Suppressor macrophage treated with lipopolysaccharide for 4 hours (primary cell): ENCODE measurements at regions not wholly inside any gene's neighbourhood (a gene's known extent, or its start where the extent isn't known, plus 50 kb on each side); places are given as distances from the start of the nearest gene placed in this dataset.
"Not testable (repeated sequence)": the region's sequence is repeated elsewhere in the genome, so short reads cannot be mapped to it uniquely, and the experiment has no call there.

ENCODE experiments used
- DNase-seq: peaks from one replicate; pipeline ENCODE4 v3.0.0-alpha.2; 2020

- no peak for DNase-seq
Measured at GRCh38 chr9:82761027-82761426, 301.9 kb downstream of the RASEF start.

- DNase-seq: no peak
Measured at GRCh38 chr9:82761956-82762355, 301.0 kb downstream of the RASEF start.

- DNase-seq: no peak
Measured at GRCh38 chr9:82763656-82764055, 299.3 kb downstream of the RASEF start.

GRCh38 chr9:82764061-82764668 lies 298.8 kb downstream of the RASEF start:
- DNase-seq: no peak

- not testable (repeated sequence) for DNase-seq
Measured at GRCh38 chr9:82774707-82775231, 288.2 kb downstream of the RASEF start.

GRCh38 chr9:82776508-82776907 lies 286.4 kb downstream of the RASEF start:
- no peak for DNase-seq

- DNase-seq: no peak
Measured at GRCh38 chr9:82777366-82777765, 285.6 kb downstream of the RASEF start.

GRCh38 chr9:82778923-82779322 lies 284.0 kb downstream of the RASEF start:
- DNase-seq: not testable (repeated sequence)

GRCh38 chr9:82780017-82780416 lies 282.9 kb downstream of the RASEF start:
- no peak for DNase-seq

- DNase-seq: no peak
Measured at GRCh38 chr9:82781921-82782392, 281.0 kb downstream of the RASEF start.

GRCh38 chr9:82783045-82783444 lies 279.9 kb downstream of the RASEF start:
- DNase-seq: no peak

- no peak for DNase-seq
Measured at GRCh38 chr9:82784589-82784988, 278.4 kb downstream of the RASEF start.

GRCh38 chr9:82789155-82789824 lies 273.7 kb downstream of the RASEF start:
- no peak for DNase-seq

- no peak for DNase-seq
Measured at GRCh38 chr9:82790875-82791274, 272.1 kb downstream of the RASEF start.

GRCh38 chr9:82791692-82792091 lies 271.2 kb downstream of the RASEF start:
- no peak for DNase-seq

- DNase-seq: no peak
Measured at GRCh38 chr9:82797534-82797933, 265.4 kb downstream of the RASEF start.

- no peak for DNase-seq
Measured at GRCh38 chr9:82799286-82799685, 263.7 kb downstream of the RASEF start.

- no peak for DNase-seq
Measured at GRCh38 chr9:82805027-82805426, 257.9 kb downstream of the RASEF start.

- no peak for DNase-seq
Measured at GRCh38 chr9:82808478-82808877, 254.5 kb downstream of the RASEF start.

GRCh38 chr9:82810915-82811314 lies 252.0 kb downstream of the RASEF start:
- no peak for DNase-seq

- no peak for DNase-seq
Measured at GRCh38 chr9:82819260-82819659, 243.7 kb downstream of the RASEF start.

- DNase-seq: no peak
Measured at GRCh38 chr9:82820186-82820585, 242.8 kb downstream of the RASEF start.

- DNase-seq: no peak
Measured at GRCh38 chr9:82829818-82830217, 233.1 kb downstream of the RASEF start.

GRCh38 chr9:82865524-82865923 lies 197.4 kb downstream of the RASEF start:
- no peak for DNase-seq
